Activated T-cell treated with anti-CD3 and anti-CD28 coated beads, Interleukin-2, amount 50 U/mL, for 72 hours (primary cell): ENCODE measurements at regions not wholly inside any gene's neighbourhood (a gene's known extent, or its start where the extent isn't known, plus 50 kb on each side); places are given as distances from the start of the nearest gene placed in this dataset.
"Not testable (repeated sequence)": the region's sequence is repeated elsewhere in the genome, so short reads cannot be mapped to it uniquely, and the experiment has no call there.

Experiments used
- ATAC-seq, 2 donors: fragments of 150-1000 bp; cut with Tn5 transposase; replicated peaks in 1 of 2; 2 replicates each; pipeline ENCODE4 v1.10.0; 2021; ENCODE audit warnings: moderate library complexity in 2 of 2, mild to moderate bottlenecking in 1 of 2
- DNase-seq, 2 donors: peaks; one replicate each; pipeline ENCODE4 v3.0.0; 2021 to 2022; ENCODE audit warnings: mixed read lengths in 1 of 2
- H3K27ac Mint-ChIP-seq: one replicate; pipeline ENCODE4 v1.8.0; 2022; ENCODE audit warnings: mild to moderate bottlenecking, moderate library complexity, mixed read lengths
- H3K27me3 Mint-ChIP-seq: one replicate; pipeline ENCODE4 v1.8.0; 2022; ENCODE audit warnings: low read depth, mixed read lengths
- H3K36me3 Mint-ChIP-seq, 2 donors: one replicate each; pipeline ENCODE4 v1.8.0; 2022; ENCODE audit warnings: mixed read lengths in 2 of 2, mild to moderate bottlenecking in 1 of 2; ENCODE audit not compliant: insufficient read depth in 2 of 2
- H3K4me1 Mint-ChIP-seq: one replicate; pipeline ENCODE4 v1.8.0; 2022; ENCODE audit warnings: low read depth, mixed read lengths
- H3K4me3 Mint-ChIP-seq, 2 donors: one replicate each; pipeline ENCODE4 v1.8.0; 2022; ENCODE audit warnings: mild to moderate bottlenecking in 2 of 2, mixed read lengths in 2 of 2, moderate library complexity in 2 of 2
- H3K9me3 Mint-ChIP-seq, 2 donors: one replicate each; pipeline ENCODE4 v1.8.0; 2022; ENCODE audit warnings: mixed read lengths in 2 of 2

- Mint-ChIP-seq H3K4me1 (no peaks in the 10 kb centered on the region), H3K27ac (no peak overlapping the region), H3K9me3 (no peaks in the 10 kb centered on the region), H3K4me3 (no peak overlapping the region), H3K27me3 (no peaks in the 10 kb centered on the region), H3K36me3 (no peaks in the 10 kb centered on the region)
- DNase-seq (no peak), ATAC-seq (no peak)
Measured at GRCh38 chr2:16092861-16093638, 152.7 kb downstream of the MYCN start.

GRCh38 chr2:16091576-16092282 lies 151.4 kb downstream of the MYCN start:
- no peaks in the 10 kb centered on the region for H3K4me1 Mint-ChIP-seq
- DNase-seq (no peak), ATAC-seq (no peak)
- no peak overlapping the region for H3K4me3 Mint-ChIP-seq
- H3K9me3 Mint-ChIP-seq, result no peaks in the 10 kb centered on the region
- H3K27ac Mint-ChIP-seq, result no peak overlapping the region
- no peaks in the 10 kb centered on the region for H3K27me3 Mint-ChIP-seq
- no peaks in the 10 kb centered on the region for H3K36me3 Mint-ChIP-seq

DNA sequence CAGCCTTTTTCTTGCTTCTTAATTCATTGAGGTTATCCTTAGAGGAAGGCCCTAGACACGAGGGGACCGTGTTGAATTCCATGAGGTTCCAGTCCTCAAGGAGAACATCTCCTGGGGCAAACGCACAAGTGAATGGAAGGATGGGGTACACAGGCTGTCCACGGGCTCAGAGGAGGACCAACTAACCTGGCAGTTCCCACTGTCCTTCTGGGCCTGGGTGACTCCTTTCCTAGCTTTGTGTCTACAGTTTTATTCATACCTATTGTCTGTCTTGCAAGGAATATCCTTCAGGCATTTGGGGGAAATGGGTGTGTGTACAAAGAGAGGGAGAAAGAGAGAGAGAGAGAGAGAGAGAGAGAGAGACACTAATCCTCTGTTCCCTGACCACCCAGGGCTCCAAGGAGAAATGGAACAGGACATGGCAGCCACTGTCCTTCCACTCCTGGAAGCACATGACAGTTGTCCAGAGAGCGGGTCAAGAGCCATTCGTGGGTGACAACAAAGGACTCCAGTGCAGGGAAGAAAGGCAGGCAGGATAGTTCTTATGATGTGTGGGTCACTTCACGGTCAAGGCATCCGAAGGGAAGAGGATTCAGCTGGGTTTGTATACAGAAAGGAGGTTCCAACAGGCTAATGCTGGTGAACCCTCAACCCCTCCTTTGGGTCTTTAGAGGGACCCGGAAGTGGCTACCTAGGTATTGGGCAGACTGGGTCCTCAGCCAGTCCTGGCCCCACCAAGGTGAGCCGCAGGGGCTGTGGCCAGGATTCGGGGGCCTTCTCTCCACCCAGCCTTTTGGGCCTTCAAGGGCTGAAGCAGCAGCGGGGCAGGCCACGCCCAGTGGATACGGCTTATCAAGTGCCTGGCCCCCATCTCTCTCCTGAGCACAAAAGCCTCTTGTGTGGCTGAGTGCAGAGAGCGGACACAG lies 150.6 kb downstream of the MYCN start:
- H3K36me3 Mint-ChIP-seq, result no peaks in the 10 kb centered on the region
- H3K27me3 Mint-ChIP-seq, result no peaks in the 10 kb centered on the region
- no peaks in the 10 kb centered on the region for H3K4me1 Mint-ChIP-seq
- no peak overlapping the region for H3K4me3 Mint-ChIP-seq
- DNase-seq (no peak), ATAC-seq (no peak)
- H3K27ac Mint-ChIP-seq, result no peak overlapping the region
- no peaks in the 10 kb centered on the region for H3K9me3 Mint-ChIP-seq

DNA sequence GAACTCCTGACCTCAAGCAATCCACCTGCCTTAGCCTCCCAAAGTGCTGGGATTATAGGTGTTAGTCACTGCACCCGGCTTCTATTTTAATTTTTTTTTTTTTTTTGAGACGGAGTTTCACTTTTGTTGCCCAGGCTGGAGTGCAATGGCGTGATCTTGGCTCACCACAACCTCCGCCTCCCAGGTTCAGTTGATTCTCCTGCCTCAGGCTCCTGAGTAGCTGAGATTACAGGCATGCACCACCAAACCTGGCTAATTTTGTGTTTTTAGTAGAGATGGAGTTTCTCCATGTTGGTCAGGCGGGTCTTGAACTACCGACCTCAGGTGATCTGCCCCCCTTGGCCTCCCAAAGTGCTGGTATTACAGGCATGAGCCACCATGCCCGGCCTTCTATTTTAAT lies 149.1 kb downstream of the MYCN start:
- not testable (repeated sequence) for H3K9me3 Mint-ChIP-seq, H3K27me3 Mint-ChIP-seq, H3K36me3 Mint-ChIP-seq, DNase-seq, H3K27ac Mint-ChIP-seq, ATAC-seq, H3K4me3 Mint-ChIP-seq, H3K4me1 Mint-ChIP-seq

DNA sequence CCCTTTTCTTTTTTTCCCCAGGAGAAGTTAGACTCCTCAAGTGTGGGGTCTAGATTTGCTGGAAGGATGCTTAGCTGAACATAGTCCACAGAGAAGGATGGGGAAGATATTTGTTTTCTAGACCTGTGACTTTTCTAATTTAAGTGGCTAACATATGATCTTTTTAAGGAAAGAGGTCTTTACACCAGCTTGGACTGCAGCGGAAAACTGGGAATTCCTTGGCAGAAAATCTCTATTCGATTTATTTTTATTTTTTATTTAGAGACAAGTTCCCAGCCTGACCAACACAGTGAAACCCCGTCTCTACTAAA lies 148.4 kb downstream of the MYCN start:
- no peak for DNase-seq
- Mint-ChIP-seq H3K4me3 (no peak overlapping the region), H3K9me3 (no peaks in the 10 kb centered on the region), H3K27ac (no peak overlapping the region), H3K27me3 (no peaks in the 10 kb centered on the region), H3K36me3 (no peaks in the 10 kb centered on the region), H3K4me1 (no peaks in the 10 kb centered on the region)
- no peak for ATAC-seq

DNA sequence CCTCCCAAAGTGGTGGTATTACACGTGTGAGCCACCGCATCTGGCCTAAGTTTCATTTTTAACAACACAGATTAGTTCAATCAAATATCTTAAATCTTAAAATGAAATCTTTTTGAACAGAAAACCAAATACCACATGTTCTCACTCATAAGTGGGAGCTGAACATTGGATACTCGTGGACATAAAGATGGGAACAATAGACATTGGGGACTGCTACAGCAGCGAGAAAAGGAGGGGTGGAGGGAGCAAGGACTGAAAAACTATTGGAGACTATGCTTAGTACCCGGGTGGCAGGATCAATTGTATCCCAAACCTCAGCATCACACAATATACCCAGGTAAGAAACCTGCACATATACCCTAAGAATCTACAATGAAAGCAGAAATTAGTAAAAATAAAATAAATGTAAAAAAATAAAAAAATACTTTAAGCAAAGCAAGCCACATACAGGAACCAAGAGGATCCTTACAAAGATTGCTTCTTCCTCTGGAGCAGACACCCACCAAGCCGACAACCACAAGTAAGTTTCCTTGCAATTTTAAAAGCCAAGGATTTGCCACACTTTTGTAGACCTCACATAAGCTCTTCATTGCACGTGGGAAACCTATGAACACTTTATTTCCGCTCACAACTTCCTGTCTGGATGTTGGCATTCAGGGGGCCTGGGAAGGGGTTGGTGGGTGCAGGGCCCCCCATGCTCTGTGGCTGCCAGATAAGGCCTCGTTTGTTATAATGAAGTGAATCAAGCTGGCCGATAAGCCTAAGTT lies 147.9 kb downstream of the MYCN start:
- no peak overlapping the region for H3K27ac Mint-ChIP-seq
- H3K4me1 Mint-ChIP-seq, result no peaks in the 10 kb centered on the region
- no peaks in the 10 kb centered on the region for H3K27me3 Mint-ChIP-seq
- H3K36me3 Mint-ChIP-seq, result no peaks in the 10 kb centered on the region
- ATAC-seq (no peak), DNase-seq (no peak)
- H3K9me3 Mint-ChIP-seq, result no peaks in the 10 kb centered on the region
- no peak overlapping the region for H3K4me3 Mint-ChIP-seq

DNA sequence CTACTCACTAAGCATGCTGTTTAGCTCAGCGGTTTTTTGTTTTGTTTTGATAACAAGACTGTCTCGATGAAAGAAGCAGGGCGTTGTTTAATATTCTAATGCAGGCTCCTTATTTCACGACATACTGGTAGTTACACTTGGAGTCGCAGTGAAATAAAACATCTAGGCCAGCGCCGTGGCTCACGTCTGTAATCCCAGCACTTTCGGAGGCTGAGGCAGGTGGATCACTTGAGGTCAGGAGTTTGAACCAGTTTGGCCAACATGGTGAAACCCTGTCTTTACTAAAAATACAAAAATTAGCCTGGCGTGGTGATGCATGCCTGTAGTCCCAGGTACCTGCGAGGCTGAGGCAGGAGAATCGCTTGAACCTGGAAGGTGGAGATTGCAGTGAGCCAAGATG lies 145.8 kb downstream of the MYCN start:
- not testable (repeated sequence) for DNase-seq, H3K4me1 Mint-ChIP-seq, H3K27ac Mint-ChIP-seq, H3K36me3 Mint-ChIP-seq, H3K4me3 Mint-ChIP-seq, H3K27me3 Mint-ChIP-seq, ATAC-seq, H3K9me3 Mint-ChIP-seq

- Mint-ChIP-seq H3K4me3 (no peak overlapping the region), H3K27me3 (no peaks in the 10 kb centered on the region), H3K36me3 (no peaks in the 10 kb centered on the region), H3K4me1 (no peaks in the 10 kb centered on the region), H3K9me3 (no peaks in the 10 kb centered on the region), H3K27ac (no peak overlapping the region)
- no peak for ATAC-seq
- no peak for DNase-seq
Measured at GRCh38 chr2:16085073-16085472, 144.7 kb downstream of the MYCN start.

DNA sequence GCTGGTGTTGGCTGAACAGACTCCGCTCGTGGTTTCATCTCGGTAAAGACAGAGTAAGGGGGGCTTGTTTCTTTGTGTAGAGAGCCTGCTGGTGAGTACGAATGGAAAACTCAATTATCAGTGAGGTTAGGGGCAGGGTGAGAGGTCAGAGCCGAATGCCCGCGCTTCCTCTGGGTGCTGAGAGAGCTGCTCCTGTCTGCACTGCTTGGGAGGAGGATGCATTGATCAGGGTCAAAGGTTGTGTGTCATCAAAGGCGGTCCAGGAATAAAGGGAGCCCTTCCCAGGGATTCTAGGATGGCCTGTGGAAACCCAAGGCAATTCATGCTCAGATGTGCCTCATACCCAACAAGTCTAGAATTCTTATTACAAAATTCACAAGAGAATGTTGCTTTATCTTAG lies 143.9 kb downstream of the MYCN start:
- Mint-ChIP-seq H3K27ac (no peak overlapping the region), H3K4me3 (no peak overlapping the region), H3K9me3 (no peaks in the 10 kb centered on the region), H3K4me1 (no peaks in the 10 kb centered on the region), H3K36me3 (no peaks in the 10 kb centered on the region), H3K27me3 (no peaks in the 10 kb centered on the region)
- ATAC-seq (no peak), DNase-seq (no peak)

DNA sequence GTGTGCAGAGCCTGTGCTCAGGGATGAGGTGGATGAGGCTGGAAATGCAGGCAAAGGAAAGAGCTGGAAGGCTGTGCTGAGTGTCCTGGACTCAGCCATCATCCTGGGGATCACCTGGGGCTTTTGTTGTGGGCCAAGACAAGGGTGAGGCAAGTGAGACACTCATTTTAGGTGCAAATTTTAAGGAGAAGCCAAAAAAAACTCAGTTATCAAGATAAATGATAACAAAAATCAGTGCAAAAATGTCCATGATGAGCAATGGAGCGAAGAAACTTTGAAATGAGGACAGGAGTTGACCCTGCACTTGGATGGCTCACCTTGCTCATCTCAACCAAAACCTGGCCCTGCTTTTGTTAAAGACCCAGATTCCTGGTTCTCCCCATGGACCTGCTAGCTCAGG lies 141.9 kb downstream of the MYCN start:
- no peaks in the 10 kb centered on the region for H3K4me1 Mint-ChIP-seq
- H3K4me3 Mint-ChIP-seq, result no peak overlapping the region
- no peak overlapping the region for H3K27ac Mint-ChIP-seq
- no peak for ATAC-seq
- no peaks in the 10 kb centered on the region for H3K27me3 Mint-ChIP-seq
- no peaks in the 10 kb centered on the region for H3K36me3 Mint-ChIP-seq
- no peaks in the 10 kb centered on the region for H3K9me3 Mint-ChIP-seq
- no peak for DNase-seq

DNA sequence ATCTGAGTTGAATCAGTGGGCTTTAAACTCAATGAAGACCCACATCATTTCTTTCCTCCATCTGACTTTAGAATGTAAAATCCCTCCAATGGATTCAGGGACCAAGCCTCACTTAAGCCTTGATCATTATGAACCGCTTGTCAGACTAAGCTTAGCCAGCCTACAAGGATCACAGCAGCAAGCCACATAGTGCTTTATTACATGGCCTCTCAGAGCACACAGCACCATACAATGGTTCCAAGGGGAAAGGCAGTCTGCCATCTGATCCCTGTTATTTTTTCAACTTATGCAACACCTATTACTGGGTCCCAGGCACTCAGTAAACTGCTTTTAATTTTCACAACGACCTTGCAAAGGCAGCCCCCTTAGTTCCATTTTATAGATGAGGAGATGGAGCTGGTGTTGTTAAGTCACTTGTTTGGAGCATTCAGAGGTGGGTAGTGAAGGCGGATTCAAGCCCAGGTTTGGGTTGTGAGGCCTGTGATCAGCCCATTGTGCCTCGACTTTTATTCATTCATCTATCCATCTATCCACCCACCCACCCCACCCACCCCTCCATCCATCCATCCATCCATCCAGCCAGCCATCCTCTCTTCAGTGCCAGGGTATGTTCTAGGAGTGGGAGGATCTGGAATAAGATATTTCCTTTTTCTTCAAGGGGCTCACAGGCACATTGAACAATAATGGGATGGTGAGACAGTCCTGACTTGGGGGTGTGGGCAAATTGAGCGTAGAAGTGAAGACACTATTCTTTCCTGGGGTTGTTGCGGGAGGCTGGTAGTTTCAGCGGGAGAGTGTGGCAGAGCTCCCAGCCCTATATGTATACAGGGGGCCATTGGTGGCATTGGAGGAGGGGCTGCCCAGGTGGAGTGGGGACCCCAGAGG lies 141.2 kb downstream of the MYCN start:
- Mint-ChIP-seq H3K36me3 (no peaks in the 10 kb centered on the region), H3K27me3 (no peaks in the 10 kb centered on the region), H3K27ac (no peak overlapping the region), H3K4me1 (no peaks in the 10 kb centered on the region), H3K4me3 (no peak overlapping the region), H3K9me3 (no peaks in the 10 kb centered on the region)
- ATAC-seq (no peak), DNase-seq (no peak)

DNA sequence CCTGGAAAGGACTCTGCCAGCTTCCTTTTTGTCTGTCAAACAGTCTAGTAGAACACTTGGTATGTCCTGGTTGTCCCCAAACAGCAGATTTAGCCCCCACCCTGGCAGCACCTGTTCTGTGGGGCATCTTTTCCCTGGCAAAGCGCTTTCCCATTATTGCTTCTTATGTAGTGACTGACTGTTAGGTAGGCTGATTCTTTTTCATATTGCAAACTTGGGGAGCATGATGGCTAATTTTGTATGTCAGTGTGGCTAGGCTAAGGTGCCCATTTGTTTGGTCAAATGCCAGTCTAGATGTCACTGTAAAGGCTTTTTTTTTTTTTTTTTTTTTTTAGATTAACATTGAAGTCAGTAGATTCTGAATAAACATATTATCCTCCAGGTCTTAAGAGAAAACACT lies 140.2 kb downstream of the MYCN start:
- Mint-ChIP-seq H3K4me1 (no peaks in the 10 kb centered on the region), H3K27ac (no peak overlapping the region), H3K27me3 (no peaks in the 10 kb centered on the region), H3K9me3 (no peaks in the 10 kb centered on the region), H3K36me3 (no peaks in the 10 kb centered on the region), H3K4me3 (no peak overlapping the region)
- DNase-seq (no peak), ATAC-seq (no peak)
